ENCODE measurements at regions not wholly inside any gene's neighbourhood (a gene's known extent, or its start where the extent isn't known, plus 50 kb on each side); places are given as distances from the start of the nearest gene placed in this dataset.

DNA sequence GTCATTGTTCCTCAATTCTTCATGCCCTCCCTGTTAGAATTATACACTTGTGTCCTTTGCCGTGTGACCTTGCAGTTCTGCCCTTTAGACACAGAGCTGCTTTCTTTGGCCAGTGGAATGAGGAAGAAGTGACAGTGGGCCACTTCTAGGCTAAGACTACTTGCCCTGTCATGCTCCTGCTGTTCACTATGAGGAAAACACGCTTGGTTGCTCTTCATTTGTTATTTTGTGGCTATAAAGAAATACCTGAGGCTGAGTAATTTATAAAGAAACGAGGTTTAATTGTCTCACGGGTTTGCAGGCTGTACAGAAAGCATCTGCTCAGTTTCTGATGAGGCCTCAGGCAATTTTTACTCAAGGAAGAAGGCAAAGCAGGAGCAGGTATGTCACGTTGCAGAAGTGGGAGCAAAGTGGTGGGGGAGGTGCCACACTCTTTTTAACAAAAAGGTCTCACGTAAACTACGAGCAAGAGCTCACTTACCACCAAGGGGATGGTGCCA, 279.1 kb upstream of the DMAC1 start (continued):
- TF ChIP-seq, protein P1, sequence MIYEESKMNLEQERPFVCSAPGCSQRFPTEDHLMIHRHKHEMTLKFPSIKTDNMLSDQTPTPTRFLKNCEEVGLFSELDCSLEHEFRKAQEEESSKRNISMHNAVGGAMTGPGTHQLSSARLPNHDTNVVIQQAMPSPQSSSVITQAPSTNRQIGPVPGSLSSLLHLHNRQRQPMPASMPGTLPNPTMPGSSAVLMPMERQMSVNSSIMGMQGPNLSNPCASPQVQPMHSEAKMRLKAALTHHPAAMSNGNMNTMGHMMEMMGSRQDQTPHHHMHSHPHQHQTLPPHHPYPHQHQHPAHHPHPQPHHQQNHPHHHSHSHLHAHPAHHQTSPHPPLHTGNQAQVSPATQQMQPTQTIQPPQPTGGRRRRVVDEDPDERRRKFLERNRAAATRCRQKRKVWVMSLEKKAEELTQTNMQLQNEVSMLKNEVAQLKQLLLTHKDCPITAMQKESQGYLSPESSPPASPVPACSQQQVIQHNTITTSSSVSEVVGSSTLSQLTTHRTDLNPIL (CRISPR knock-in tag; IDR thresholded peaks at IDR 0.05; ENCODE audit: low read depth) = no peak
- TF ChIP-seq CSDC2 (CRISPR knock-in tag; IDR thresholded peaks at IDR 0.05) (no peak), PPARA (CRISPR knock-in tag; IDR thresholded peaks at IDR 0.05; ENCODE audit: borderline replicate concordance) (no peak), CSRNP3 (CRISPR knock-in tag; IDR thresholded peaks at IDR 0.05) (no peak), ZNF8 (CRISPR knock-in tag; IDR thresholded peaks at IDR 0.05) (no peak), BACH2 (CRISPR knock-in tag; IDR thresholded peaks at IDR 0.05; ENCODE audit: borderline replicate concordance) (no peak), GLIS3 (CRISPR knock-in tag; IDR thresholded peaks at IDR 0.05) (no peak)

DNA sequence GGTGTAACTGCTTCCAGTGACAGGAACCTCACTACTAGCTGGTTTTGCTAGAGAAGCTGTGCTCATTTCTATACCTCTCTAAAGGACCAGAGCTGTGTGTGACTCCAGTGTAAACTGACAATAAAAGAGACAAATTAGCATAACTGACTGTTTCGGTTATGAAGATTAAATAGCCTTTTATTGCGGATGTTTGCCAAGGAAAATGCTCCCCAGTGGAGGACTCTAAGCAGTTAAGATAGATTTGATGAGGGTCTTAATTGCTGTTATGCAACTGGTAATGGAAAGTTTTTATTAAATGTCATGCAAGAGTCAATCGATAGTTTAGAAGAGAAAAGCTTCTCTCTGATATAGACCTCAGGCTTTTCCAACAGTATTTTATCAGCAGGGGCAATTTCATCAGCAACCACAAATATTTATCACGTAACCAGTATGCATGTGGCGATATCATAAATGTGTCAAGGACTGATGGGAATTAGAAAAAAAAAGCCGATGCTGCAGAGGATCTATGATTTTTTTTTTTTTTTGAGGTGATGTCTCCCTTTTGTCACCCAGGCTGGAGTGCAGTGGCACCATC, 275.2 kb upstream of the DMAC1 start:
- ATAC-seq = no peak
- TF ChIP-seq ISL1 (CRISPR knock-in tag; IDR thresholded peaks at IDR 0.05) (no peak), ARNTL (CRISPR knock-in tag; IDR thresholded peaks at IDR 0.05; ENCODE audit: borderline replicate concordance, low read depth) (no peak), OSR1 (CRISPR knock-in tag; IDR thresholded peaks at IDR 0.05) (no peak), PPARA (CRISPR knock-in tag; IDR thresholded peaks at IDR 0.05; ENCODE audit: borderline replicate concordance) (no peak), ZC3H10 (CRISPR knock-in tag; IDR thresholded peaks at IDR 0.05) (no peak), BACH2 (CRISPR knock-in tag; IDR thresholded peaks at IDR 0.05; ENCODE audit: borderline replicate concordance) (no peak), ZFP30 (CRISPR knock-in tag; IDR thresholded peaks at IDR 0.05) (no peak), ZNF70 (CRISPR knock-in tag; IDR thresholded peaks at IDR 0.05) (no peak), GLIS3 (CRISPR knock-in tag; IDR thresholded peaks at IDR 0.05) (no peak), ESRRG (CRISPR knock-in tag; IDR thresholded peaks at IDR 0.05) (no peak), CSRNP3 (CRISPR knock-in tag; IDR thresholded peaks at IDR 0.05) (no peak), CSDC2 (CRISPR knock-in tag; IDR thresholded peaks at IDR 0.05) (no peak)
- TF ChIP-seq, protein P2, sequence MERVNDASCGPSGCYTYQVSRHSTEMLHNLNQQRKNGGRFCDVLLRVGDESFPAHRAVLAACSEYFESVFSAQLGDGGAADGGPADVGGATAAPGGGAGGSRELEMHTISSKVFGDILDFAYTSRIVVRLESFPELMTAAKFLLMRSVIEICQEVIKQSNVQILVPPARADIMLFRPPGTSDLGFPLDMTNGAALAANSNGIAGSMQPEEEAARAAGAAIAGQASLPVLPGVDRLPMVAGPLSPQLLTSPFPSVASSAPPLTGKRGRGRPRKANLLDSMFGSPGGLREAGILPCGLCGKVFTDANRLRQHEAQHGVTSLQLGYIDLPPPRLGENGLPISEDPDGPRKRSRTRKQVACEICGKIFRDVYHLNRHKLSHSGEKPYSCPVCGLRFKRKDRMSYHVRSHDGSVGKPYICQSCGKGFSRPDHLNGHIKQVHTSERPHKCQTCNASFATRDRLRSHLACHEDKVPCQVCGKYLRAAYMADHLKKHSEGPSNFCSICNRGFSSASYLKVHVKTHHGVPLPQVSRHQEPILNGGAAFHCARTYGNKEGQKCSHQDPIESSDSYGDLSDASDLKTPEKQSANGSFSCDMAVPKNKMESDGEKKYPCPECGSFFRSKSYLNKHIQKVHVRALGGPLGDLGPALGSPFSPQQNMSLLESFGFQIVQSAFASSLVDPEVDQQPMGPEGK (CRISPR knock-in tag; IDR thresholded peaks at IDR 0.05; ENCODE audit: borderline replicate concordance) = no peak

DNA sequence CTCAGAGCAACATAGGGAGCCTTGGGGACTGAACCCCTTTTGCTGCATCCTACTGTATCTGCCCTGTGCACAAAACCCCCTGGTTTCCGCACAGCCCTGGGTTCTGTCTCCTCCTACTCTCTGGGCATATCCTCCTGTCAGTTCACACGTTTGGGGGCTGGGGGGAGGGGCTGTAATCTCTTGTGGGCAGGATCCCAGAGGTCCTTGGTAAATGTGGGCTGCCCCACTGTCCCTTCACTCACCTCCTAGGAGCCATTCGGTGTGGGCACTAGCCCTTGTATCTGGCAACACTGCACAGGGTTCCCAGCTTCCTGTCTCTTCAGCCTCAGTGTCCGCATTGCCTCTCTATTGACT, 271.8 kb upstream of the DMAC1 start:
- no peak for ATAC-seq
- no peak for TF ChIP-seq PPARA (CRISPR knock-in tag; IDR thresholded peaks at IDR 0.05; ENCODE audit: borderline replicate concordance)
- no peak for TF ChIP-seq SNAI2 (CRISPR knock-in tag; IDR thresholded peaks at IDR 0.05)
- TF ChIP-seq, protein P3, sequence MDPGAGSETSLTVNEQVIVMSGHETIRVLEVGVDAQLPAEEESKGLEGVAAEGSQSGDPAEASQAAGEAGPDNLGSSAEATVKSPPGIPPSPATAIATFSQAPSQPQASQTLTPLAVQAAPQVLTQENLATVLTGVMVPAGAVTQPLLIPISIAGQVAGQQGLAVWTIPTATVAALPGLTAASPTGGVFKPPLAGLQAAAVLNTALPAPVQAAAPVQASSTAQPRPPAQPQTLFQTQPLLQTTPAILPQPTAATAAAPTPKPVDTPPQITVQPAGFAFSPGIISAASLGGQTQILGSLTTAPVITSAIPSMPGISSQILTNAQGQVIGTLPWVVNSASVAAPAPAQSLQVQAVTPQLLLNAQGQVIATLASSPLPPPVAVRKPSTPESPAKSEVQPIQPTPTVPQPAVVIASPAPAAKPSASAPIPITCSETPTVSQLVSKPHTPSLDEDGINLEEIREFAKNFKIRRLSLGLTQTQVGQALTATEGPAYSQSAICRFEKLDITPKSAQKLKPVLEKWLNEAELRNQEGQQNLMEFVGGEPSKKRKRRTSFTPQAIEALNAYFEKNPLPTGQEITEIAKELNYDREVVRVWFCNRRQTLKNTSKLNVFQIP (CRISPR knock-in tag; IDR thresholded peaks at IDR 0.05; ENCODE audit: borderline replicate concordance, low read depth) = no peak
- TF ChIP-seq ZNF8 (CRISPR knock-in tag; IDR thresholded peaks at IDR 0.05) = no peak
- no peak for TF ChIP-seq BACH2 (CRISPR knock-in tag; IDR thresholded peaks at IDR 0.05; ENCODE audit: borderline replicate concordance)
- no peak for TF ChIP-seq TOX (CRISPR knock-in tag; IDR thresholded peaks at IDR 0.05; ENCODE audit: borderline replicate concordance)
- TF ChIP-seq, protein P4, sequence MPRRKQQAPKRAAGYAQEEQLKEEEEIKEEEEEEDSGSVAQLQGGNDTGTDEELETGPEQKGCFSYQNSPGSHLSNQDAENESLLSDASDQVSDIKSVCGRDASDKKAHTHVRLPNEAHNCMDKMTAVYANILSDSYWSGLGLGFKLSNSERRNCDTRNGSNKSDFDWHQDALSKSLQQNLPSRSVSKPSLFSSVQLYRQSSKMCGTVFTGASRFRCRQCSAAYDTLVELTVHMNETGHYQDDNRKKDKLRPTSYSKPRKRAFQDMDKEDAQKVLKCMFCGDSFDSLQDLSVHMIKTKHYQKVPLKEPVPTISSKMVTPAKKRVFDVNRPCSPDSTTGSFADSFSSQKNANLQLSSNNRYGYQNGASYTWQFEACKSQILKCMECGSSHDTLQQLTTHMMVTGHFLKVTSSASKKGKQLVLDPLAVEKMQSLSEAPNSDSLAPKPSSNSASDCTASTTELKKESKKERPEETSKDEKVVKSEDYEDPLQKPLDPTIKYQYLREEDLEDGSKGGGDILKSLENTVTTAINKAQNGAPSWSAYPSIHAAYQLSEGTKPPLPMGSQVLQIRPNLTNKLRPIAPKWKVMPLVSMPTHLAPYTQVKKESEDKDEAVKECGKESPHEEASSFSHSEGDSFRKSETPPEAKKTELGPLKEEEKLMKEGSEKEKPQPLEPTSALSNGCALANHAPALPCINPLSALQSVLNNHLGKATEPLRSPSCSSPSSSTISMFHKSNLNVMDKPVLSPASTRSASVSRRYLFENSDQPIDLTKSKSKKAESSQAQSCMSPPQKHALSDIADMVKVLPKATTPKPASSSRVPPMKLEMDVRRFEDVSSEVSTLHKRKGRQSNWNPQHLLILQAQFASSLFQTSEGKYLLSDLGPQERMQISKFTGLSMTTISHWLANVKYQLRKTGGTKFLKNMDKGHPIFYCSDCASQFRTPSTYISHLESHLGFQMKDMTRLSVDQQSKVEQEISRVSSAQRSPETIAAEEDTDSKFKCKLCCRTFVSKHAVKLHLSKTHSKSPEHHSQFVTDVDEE (CRISPR knock-in tag; IDR thresholded peaks at IDR 0.05) = no peak
- TF ChIP-seq CSRNP3 (CRISPR knock-in tag; IDR thresholded peaks at IDR 0.05) = no peak
- TF ChIP-seq TCF4 (CRISPR knock-in tag; IDR thresholded peaks at IDR 0.05; ENCODE audit: borderline replicate concordance) = no peak
- no peak for TF ChIP-seq ZFP30 (CRISPR knock-in tag; IDR thresholded peaks at IDR 0.05)

Data from SK-N-SH treated with all-trans-retinoic acid at 6 μM for 48 hours (cell line).